ENCODE measurements at regions not wholly inside any gene's neighbourhood (a gene's known extent, or its start where the extent isn't known, plus 50 kb on each side); places are given as distances from the start of the nearest gene placed in this dataset.

DNA sequence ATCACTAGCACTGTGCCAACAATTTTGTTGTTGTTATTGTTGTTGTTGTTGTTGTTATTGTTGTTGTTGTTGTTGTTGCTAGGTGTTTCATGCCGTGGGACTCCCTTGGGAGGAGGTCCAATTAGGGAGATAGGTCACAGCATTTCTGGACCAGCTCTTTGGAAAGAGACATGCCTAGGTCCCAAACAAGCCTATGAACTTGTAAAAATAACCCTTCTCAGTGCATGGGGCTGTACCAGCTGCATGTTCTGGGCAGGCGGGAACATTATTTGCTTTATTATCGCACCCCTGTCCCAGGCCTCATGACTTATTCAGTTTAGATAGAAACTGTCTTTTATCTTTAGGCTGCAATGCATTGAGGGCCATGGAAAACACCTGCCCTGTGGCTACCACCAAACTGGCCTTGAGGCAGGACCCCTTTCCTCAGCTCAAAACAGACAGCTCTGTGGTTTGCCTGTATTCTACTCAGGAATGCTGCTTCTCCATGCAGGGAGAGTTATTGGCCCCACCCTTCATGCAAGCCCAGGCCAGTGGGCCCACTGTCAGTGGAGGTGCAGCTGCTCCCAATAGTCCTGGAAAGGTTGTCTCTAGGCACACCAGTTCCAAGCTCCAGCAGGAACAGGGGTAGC, 386.5 kb upstream of the BRINP3 start:
- H3K36me3 ChIP-seq (ENCODE audit: control insufficient read depth, low read length), result no peaks in the 10 kb centered on the region
- H3K27me3 ChIP-seq (ENCODE audit: control insufficient read depth, low read length), result no peaks in the 10 kb centered on the region
- TF ChIP-seq EZH2phosphoT487 (IDR thresholded peaks at IDR 0.05; ENCODE audit: borderline replicate concordance, low read length), result no peak
- TF ChIP-seq, protein P1, sequence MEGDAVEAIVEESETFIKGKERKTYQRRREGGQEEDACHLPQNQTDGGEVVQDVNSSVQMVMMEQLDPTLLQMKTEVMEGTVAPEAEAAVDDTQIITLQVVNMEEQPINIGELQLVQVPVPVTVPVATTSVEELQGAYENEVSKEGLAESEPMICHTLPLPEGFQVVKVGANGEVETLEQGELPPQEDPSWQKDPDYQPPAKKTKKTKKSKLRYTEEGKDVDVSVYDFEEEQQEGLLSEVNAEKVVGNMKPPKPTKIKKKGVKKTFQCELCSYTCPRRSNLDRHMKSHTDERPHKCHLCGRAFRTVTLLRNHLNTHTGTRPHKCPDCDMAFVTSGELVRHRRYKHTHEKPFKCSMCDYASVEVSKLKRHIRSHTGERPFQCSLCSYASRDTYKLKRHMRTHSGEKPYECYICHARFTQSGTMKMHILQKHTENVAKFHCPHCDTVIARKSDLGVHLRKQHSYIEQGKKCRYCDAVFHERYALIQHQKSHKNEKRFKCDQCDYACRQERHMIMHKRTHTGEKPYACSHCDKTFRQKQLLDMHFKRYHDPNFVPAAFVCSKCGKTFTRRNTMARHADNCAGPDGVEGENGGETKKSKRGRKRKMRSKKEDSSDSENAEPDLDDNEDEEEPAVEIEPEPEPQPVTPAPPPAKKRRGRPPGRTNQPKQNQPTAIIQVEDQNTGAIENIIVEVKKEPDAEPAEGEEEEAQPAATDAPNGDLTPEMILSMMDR (IDR thresholded peaks at IDR 0.05; ENCODE audit: low read depth, low read length, poor library complexity, severe bottlenecking), result no peak
- H3K27ac ChIP-seq (ENCODE audit: low read depth, low read length), result no peak overlapping the region
- no peaks in the 10 kb centered on the region for H3K9me3 ChIP-seq (ENCODE audit: control insufficient read depth, insufficient read depth, low read length)
- H3F3A ChIP-seq (ENCODE audit: control insufficient read depth, insufficient read depth), result no peaks in the 10 kb centered on the region
- no peaks in the 10 kb centered on the region for H4K20me1 ChIP-seq (ENCODE audit: control insufficient read depth, insufficient read depth, low read depth, low read length)
- no peaks in the 10 kb centered on the region for H3K9me2 ChIP-seq (replicated peaks; ENCODE audit: control insufficient read depth, low read length)
- H3K79me2 ChIP-seq (ENCODE audit: control insufficient read depth, low read length), result no peaks in the 10 kb centered on the region
- H3K4me1 ChIP-seq (ENCODE audit: control insufficient read depth, low read length), result no peaks in the 10 kb centered on the region
- H3K4me3 ChIP-seq (ENCODE audit: low read length), result no peak overlapping the region
- H3K4me2 ChIP-seq (ENCODE audit: low read length), result no peak overlapping the region

DNA sequence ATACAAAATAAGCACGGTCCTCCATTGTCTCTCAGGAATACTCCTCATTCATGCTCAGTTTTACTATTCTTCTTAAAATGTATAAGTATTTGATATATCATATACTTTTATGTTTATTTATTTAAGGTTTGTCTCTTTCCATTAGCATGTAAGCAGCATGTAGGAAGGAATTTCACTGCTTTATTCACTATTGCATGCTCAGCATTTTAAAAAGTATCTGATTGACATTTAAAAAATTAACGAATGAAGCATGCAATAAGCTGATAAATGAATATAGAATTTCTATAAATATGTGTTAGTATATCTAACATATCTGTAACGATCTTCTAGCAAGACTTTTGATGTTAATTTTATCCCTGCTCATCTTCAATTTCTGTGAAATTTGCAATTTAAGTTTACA, 402.7 kb upstream of the BRINP3 start:
- H3K36me3 ChIP-seq (ENCODE audit: control insufficient read depth, low read length), result no peaks in the 10 kb centered on the region
- no peaks in the 10 kb centered on the region for H3K79me2 ChIP-seq (ENCODE audit: control insufficient read depth, low read length)
- TF ChIP-seq, protein P1 (IDR thresholded peaks at IDR 0.05; ENCODE audit: low read depth, low read length, poor library complexity, severe bottlenecking), result no peak
- no peak for TF ChIP-seq EZH2phosphoT487 (IDR thresholded peaks at IDR 0.05; ENCODE audit: borderline replicate concordance, low read length)
- H3K4me2 ChIP-seq (ENCODE audit: low read length), result no peak overlapping the region
- H3F3A ChIP-seq (ENCODE audit: control insufficient read depth, insufficient read depth), result no peaks in the 10 kb centered on the region
- no peaks in the 10 kb centered on the region for H4K20me1 ChIP-seq (ENCODE audit: control insufficient read depth, insufficient read depth, low read depth, low read length)
- H3K9me3 ChIP-seq (ENCODE audit: control insufficient read depth, insufficient read depth, low read length), result no peaks in the 10 kb centered on the region
- H3K4me1 ChIP-seq (ENCODE audit: control insufficient read depth, low read length), result no peaks in the 10 kb centered on the region
- H3K4me3 ChIP-seq (ENCODE audit: low read length), result no peak overlapping the region
- no peaks in the 10 kb centered on the region for H3K27me3 ChIP-seq (ENCODE audit: control insufficient read depth, low read length)
- H3K9me2 ChIP-seq (replicated peaks; ENCODE audit: control insufficient read depth, low read length), result no peaks in the 10 kb centered on the region
- H3K27ac ChIP-seq (ENCODE audit: low read depth, low read length), result no peak overlapping the region

DNA sequence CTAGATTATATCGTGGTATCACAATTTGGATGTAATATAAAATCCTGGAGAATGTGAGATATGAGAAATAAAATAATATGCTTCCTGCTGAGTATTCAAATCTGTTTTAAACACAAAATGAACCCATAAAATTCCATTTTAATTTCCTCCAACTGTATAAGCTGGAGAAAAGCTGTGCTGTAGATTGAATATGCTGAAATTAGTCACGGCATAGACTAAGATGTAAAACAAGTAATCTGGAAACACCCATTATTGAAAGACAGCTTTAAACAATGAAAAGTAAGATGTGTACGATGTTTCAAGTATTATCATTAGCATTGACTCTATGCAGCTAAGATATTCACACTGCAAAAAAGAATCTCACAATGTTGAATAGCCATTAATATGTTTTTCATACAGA, 403.4 kb upstream of the BRINP3 start:
- no peaks in the 10 kb centered on the region for H3K9me2 ChIP-seq (replicated peaks; ENCODE audit: control insufficient read depth, low read length)
- no peaks in the 10 kb centered on the region for H3K9me3 ChIP-seq (ENCODE audit: control insufficient read depth, insufficient read depth, low read length)
- no peak overlapping the region for H3K4me3 ChIP-seq (ENCODE audit: low read length)
- H3K27me3 ChIP-seq (ENCODE audit: control insufficient read depth, low read length), result no peaks in the 10 kb centered on the region
- H3K4me2 ChIP-seq (ENCODE audit: low read length), result no peak overlapping the region
- no peaks in the 10 kb centered on the region for H3F3A ChIP-seq (ENCODE audit: control insufficient read depth, insufficient read depth)
- H3K36me3 ChIP-seq (ENCODE audit: control insufficient read depth, low read length), result no peaks in the 10 kb centered on the region
- no peak overlapping the region for H3K27ac ChIP-seq (ENCODE audit: low read depth, low read length)
- TF ChIP-seq EZH2phosphoT487 (IDR thresholded peaks at IDR 0.05; ENCODE audit: borderline replicate concordance, low read length), result no peak
- TF ChIP-seq, protein P1 (IDR thresholded peaks at IDR 0.05; ENCODE audit: low read depth, low read length, poor library complexity, severe bottlenecking), result no peak
- no peaks in the 10 kb centered on the region for H3K79me2 ChIP-seq (ENCODE audit: control insufficient read depth, low read length)
- no peaks in the 10 kb centered on the region for H4K20me1 ChIP-seq (ENCODE audit: control insufficient read depth, insufficient read depth, low read depth, low read length)
- no peaks in the 10 kb centered on the region for H3K4me1 ChIP-seq (ENCODE audit: control insufficient read depth, low read length)
